PFSK-1 (cell line): ENCODE measurements at regions not wholly inside any gene's neighbourhood (a gene's known extent, or its start where the extent isn't known, plus 50 kb on each side); places are given as distances from the start of the nearest gene placed in this dataset.

ENCODE experiments used
- FOXP2 ChIP-seq: optimal IDR thresholded peaks from 2 replicates; pipeline ENCODE3; 2011; ENCODE audit warnings: borderline replicate concordance, control low read depth, inconsistent platforms; ENCODE audit not compliant: insufficient read depth; ENCODE audit errors: extremely low read length, extremely low read depth
- POLR2AphosphoS5 ChIP-seq: IDR thresholded peaks from 2 replicates; pipeline ENCODE4 v1.6.1; 2012; ENCODE audit warnings: low read depth, mild to moderate bottlenecking, control low read depth, low read length, moderate library complexity
- REST ChIP-seq, 2 experiments: IDR thresholded peaks; 2 replicates each; pipeline versions ENCODE4 v1.6.1 to v1.8.0; 2011 to 2012; ENCODE audit warnings: low read depth in 2 of 2, low read length in 2 of 2, control low read depth in 1 of 2, inconsistent platforms in 1 of 2, mild to moderate bottlenecking in 1 of 2, moderate library complexity in 1 of 2; ENCODE audit not compliant: insufficient read depth in 1 of 2
- SIN3A ChIP-seq: IDR thresholded peaks from 2 replicates; pipeline ENCODE4 v1.6.1; 2012; ENCODE audit warnings: mild to moderate bottlenecking, low read length, moderate library complexity, borderline replicate concordance; ENCODE audit not compliant: insufficient read depth
- TAF1 ChIP-seq: IDR thresholded peaks from 2 replicates; pipeline ENCODE4 v1.6.1; 2012; ENCODE audit warnings: low read length, control low read depth, borderline replicate concordance; ENCODE audit not compliant: insufficient read depth

DNA sequence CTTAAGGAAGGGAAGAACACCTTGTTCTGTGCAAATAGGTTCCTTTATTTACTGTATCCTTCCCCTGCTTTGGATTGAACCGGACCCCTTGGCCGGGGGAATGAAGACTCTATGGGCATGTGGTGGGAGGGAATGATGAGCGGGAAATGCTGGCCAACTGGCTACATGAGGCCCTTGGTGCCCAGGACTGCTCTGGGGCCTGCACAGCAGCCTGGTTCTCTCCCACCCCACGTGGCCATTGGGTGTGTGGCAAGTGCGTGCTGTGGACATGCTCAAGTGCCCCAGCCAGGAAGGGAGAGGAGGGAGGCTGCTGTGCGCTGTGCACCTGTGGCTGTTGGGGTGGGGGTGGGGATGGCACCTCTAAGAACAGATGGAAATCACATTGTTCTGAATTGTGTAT is 917.0 kb upstream of the GHITM start:
- TF ChIP-seq REST (IDR thresholded peaks at IDR 0.05; ENCODE audit: insufficient read depth in 1 of 2, low read depth in 2 of 2, low read length in 2 of 2) (no peak), TAF1 (no peak), SIN3A (no peak), FOXP2 (no peak), POLR2AphosphoS5 (no peak)

DNA sequence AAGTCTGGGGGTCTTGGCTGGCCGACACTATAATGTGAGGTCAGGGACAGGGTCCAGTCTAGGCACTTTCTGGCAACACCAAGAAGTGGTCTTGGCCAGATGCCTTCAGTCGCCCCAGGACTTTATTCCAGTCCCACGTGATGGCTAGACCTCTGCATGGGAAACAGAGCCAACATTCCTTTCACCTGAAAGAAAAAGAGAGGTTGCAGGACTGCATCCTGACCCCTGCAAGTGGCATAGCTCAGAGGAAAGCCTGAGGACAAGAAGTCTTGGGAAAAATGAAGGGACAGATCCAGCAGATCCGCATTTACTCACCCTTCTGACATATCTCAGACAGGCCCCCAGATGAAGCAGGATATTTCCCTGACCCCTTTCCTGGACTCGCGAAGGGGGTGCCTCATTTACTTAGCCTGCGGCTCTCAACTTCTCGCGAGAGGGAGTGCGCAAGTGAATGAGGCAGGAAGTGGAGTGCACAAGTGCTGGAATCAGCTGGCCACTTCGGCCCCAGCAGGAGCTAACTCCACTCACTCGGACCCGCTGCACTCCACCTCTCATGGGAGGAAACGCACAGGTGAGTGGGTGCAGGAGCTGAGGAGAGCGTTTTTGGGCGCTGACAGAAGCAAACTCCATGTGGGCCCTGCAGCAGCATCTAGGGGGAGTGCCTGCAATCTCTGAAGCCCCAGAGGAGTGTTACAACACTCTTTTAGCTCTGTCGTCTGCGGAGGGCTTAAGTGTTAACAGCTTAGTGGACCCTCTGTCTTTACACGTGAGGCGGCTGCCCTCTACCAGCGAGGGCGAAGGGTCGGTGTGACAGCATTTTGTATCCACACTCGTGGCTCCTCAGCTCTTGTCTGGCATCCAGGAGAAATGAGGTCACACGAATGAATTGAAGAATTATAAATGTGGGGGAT is 916.2 kb upstream of the GHITM start:
- TF ChIP-seq TAF1 (no peak), FOXP2 (no peak), SIN3A (no peak), REST (IDR thresholded peaks at IDR 0.05; ENCODE audit: insufficient read depth in 1 of 2, low read depth in 2 of 2, low read length in 2 of 2) (no peak), POLR2AphosphoS5 (no peak)

GRCh38 chr10:83225781-83226180 is 913.5 kb upstream of the GHITM start:
- TF ChIP-seq SIN3A: no peak
- TF ChIP-seq REST (IDR thresholded peaks at IDR 0.05; ENCODE audit: insufficient read depth in 1 of 2, low read depth in 2 of 2, low read length in 2 of 2): no peak

GRCh38 chr10:83229991-83230390 is 909.3 kb upstream of the GHITM start:
- TF ChIP-seq REST (IDR thresholded peaks at IDR 0.05; ENCODE audit: insufficient read depth in 1 of 2, low read depth in 2 of 2, low read length in 2 of 2): no peak
- TF ChIP-seq POLR2AphosphoS5: no peak

GRCh38 chr10:83233691-83234090 is 905.6 kb upstream of the GHITM start:
- no peak for TF ChIP-seq TAF1
- TF ChIP-seq SIN3A: no peak
- TF ChIP-seq REST (IDR thresholded peaks at IDR 0.05; ENCODE audit: insufficient read depth in 1 of 2, low read depth in 2 of 2, low read length in 2 of 2): no peak
- no peak for TF ChIP-seq POLR2AphosphoS5
- TF ChIP-seq FOXP2: no peak
